ENCODE measurements at regions not wholly inside any gene's neighbourhood (a gene's known extent, or its start where the extent isn't known, plus 50 kb on each side); places are given as distances from the start of the nearest gene placed in this dataset.
A peak's percentile ranks its signal among the peaks of the same experiment; 100 is the strongest.

GRCh38 chr7:106178593-106179134, 66.6 kb upstream of the SYPL1 start:
- TF ChIP-seq, protein P1, sequence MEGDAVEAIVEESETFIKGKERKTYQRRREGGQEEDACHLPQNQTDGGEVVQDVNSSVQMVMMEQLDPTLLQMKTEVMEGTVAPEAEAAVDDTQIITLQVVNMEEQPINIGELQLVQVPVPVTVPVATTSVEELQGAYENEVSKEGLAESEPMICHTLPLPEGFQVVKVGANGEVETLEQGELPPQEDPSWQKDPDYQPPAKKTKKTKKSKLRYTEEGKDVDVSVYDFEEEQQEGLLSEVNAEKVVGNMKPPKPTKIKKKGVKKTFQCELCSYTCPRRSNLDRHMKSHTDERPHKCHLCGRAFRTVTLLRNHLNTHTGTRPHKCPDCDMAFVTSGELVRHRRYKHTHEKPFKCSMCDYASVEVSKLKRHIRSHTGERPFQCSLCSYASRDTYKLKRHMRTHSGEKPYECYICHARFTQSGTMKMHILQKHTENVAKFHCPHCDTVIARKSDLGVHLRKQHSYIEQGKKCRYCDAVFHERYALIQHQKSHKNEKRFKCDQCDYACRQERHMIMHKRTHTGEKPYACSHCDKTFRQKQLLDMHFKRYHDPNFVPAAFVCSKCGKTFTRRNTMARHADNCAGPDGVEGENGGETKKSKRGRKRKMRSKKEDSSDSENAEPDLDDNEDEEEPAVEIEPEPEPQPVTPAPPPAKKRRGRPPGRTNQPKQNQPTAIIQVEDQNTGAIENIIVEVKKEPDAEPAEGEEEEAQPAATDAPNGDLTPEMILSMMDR (IDR thresholded peaks at IDR 0.05) = peak; percentile 59; the same call in 1 of the 2 replicates
- peaks cover 29% of the 10 kb centered on the region for H3K4me1 Mint-ChIP-seq (ENCODE audit: low read depth)
- H3K9me3 Mint-ChIP-seq = no peaks in the 10 kb centered on the region
- no peaks in the 10 kb centered on the region for H3K36me3 Mint-ChIP-seq (ENCODE audit: low read depth)
- no peak overlapping the region for H3K4me3 Mint-ChIP-seq
- DNase-seq = peak; percentile 48
- H3K27me3 Mint-ChIP-seq (ENCODE audit: insufficient read depth) = peaks cover 14% of the 10 kb centered on the region
- H3K27ac Mint-ChIP-seq = no peak overlapping the region

DNA sequence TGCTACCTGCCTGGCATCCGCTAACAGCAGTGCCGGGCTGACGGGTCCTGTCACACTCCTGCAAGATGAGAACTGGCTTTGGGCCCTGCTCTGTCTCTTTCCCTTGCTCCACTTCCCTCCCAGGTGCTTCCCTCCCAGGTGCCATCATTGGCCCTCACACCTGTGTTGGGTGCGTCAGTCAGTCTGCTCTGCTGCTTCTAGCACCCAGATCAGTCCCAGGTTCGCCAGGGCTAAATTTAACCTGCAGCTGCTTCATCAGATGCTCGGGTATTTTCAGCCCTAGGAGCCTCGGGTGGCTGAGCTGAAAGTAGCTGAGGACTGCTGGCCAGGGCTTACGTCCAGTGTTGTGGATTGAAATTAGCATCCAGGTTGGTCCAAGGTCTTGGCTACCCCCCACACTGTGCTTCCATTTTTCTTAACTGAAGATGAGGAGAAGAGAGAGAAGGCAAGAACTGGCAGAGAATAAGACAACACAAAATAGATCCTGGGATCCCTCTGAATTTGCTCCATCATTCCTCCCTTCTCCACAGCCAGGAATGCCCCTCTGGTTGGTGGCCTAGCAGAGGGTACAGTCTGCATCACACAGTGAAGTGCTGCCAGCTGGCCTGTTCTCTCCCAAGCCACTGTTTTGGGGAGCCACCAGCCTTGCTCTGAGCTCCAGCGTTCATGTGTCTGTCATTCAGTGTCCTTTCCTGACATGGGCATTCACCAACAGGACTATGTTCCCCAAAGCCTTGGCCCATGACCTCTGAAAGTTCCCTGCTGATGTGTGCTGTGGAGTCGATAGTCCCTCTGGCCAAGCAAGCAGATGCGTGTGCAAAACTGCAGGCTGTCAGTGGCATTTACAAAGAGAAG, 65.9 kb upstream of the SYPL1 start:
- H3K4me3 Mint-ChIP-seq = no peak overlapping the region
- no peak for DNase-seq
- H3K27me3 Mint-ChIP-seq (ENCODE audit: insufficient read depth) = peaks cover 14% of the 10 kb centered on the region
- TF ChIP-seq, protein P1 (IDR thresholded peaks at IDR 0.05) = no peak
- peaks cover 29% of the 10 kb centered on the region for H3K4me1 Mint-ChIP-seq (ENCODE audit: low read depth)
- H3K9me3 Mint-ChIP-seq = no peaks in the 10 kb centered on the region
- no peak overlapping the region for H3K27ac Mint-ChIP-seq
- H3K36me3 Mint-ChIP-seq (ENCODE audit: low read depth) = no peaks in the 10 kb centered on the region

GRCh38 chr7:106177300-106177690, 65.2 kb upstream of the SYPL1 start:
- Mint-ChIP-seq H3K4me3 (no peak overlapping the region), H3K27ac (no peak overlapping the region), H3K9me3 (no peaks in the 10 kb centered on the region), H3K4me1 (ENCODE audit: low read depth) (peaks cover 29% of the 10 kb centered on the region), H3K27me3 (ENCODE audit: insufficient read depth) (peaks cover 15% of the 10 kb centered on the region), H3K36me3 (ENCODE audit: low read depth) (no peaks in the 10 kb centered on the region)
- TF ChIP-seq, protein P1 (IDR thresholded peaks at IDR 0.05) = no peak
- DNase-seq = no peak

DNA sequence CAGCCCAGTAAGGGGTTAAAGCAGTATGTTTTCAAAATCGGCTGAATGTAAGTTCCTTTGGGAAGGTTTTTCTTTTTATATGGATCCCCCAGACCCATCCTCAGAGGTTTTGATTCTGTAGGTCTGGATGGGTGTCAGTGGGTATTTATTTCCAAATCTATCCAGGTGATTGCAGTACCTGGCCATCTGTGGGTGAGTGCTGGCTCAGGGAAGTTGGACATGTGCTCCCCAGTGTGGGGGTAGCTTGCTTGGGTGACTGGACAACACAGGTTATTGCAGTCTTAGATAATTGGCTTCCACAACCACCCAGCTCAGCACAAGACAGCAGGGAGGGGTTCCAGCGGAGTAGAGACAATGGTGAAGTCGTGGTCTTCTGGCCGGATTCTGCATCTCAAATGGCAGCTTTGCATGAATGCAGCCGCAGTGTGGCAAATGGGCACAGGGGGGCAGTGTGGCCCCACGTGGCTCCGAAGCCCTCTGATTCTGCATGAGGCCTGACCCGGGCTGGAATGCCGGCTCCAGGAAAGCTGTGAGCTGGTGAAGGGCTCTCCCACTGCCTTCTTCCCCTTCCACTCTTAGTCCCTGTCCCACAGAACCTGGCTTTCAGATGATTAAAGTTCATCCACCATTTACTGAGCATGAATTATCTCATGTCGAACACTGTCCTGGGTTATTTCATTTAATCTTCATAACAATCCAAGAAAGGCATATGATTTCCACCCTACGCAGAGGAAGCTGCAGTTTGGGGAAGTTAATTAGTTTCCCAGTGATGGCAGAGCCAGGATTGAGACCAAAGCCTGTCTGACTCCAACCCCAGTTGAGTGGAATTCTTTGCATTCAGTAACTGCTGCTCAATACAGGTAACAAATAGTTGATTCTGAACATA, 64.5 kb upstream of the SYPL1 start:
- DNase-seq = peak; percentile 56

GRCh38 chr7:106175507-106175906, 63.4 kb upstream of the SYPL1 start:
- H3K9me3 Mint-ChIP-seq = no peaks in the 10 kb centered on the region
- H3K27ac Mint-ChIP-seq = no peak overlapping the region
- TF ChIP-seq, protein P1 (IDR thresholded peaks at IDR 0.05) = no peak
- H3K36me3 Mint-ChIP-seq (ENCODE audit: low read depth) = no peaks in the 10 kb centered on the region
- DNase-seq = no peak
- peaks cover 19% of the 10 kb centered on the region for H3K27me3 Mint-ChIP-seq (ENCODE audit: insufficient read depth)
- peaks cover 29% of the 10 kb centered on the region for H3K4me1 Mint-ChIP-seq (ENCODE audit: low read depth)
- no peak overlapping the region for H3K4me3 Mint-ChIP-seq

More for the DNA sequence above, 64.5 kb upstream of the SYPL1 start:
- Mint-ChIP-seq H3K27me3 (ENCODE audit: insufficient read depth) (peaks cover 16% of the 10 kb centered on the region), H3K36me3 (ENCODE audit: low read depth) (no peaks in the 10 kb centered on the region), H3K4me3 (no peak overlapping the region), H3K27ac (no peak overlapping the region; the same call in 1 of the 2 replicates), H3K4me1 (ENCODE audit: low read depth) (peaks cover 29% of the 10 kb centered on the region), H3K9me3 (no peaks in the 10 kb centered on the region)
- TF ChIP-seq, protein P1 (IDR thresholded peaks at IDR 0.05) = peak; percentile 96
